ENCODE measurements at regions not wholly inside any gene's neighbourhood (a gene's known extent, or its start where the extent isn't known, plus 50 kb on each side); places are given as distances from the start of the nearest gene placed in this dataset.
"Not testable (repeated sequence)": the region's sequence is repeated elsewhere in the genome, so short reads cannot be mapped to it uniquely, and the experiment has no call there.

- DNase-seq, result no peak
These were observed 195.2 kb downstream of the S1PR1 start for GRCh38 chr1:101431956-101432510.

- DNase-seq, result no peak
These were observed 199.2 kb downstream of the S1PR1 start for GRCh38 chr1:101435831-101436511.

GRCh38 chr1:101437800-101438199, 201.0 kb downstream of the S1PR1 start:
- DNase-seq, result no peak

DNA sequence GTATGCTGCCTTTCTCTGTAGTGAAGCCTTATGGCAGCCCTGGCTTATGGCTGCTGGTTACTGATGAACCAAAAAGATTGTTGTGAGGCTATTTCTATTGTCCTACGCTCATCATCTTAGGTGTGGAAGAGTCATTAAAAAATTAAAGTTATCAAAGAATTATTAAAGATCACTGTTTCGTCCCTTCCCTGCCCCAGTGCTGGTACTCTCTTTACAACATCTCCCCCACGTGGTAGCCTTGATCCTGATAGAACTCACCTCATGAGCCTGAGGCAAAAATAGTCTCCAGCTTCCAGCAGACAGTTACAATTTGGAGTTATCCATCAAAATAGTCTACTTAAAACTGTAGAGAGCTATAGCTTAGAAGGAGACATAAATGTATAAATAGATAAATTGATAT, 201.5 kb downstream of the S1PR1 start:
- no peak for DNase-seq

DNA sequence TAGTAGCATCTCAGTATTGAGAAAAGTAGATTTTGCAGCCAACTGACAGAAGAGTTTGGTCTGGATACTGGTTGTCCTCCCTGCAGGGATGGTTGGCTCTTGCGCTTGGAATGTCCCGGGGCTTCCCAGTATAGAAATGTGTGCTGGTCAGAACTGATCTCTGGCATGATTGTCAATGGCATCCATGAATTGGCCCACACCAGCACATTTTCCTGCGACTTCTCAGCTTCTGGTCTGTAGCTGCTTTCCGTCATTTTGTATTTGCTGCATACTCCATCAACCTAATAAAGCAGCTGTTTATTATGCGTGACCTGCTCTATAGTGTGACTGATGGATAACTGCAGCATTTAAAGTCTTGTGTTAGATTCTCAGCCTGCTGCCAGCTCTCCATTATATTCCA, 203.7 kb downstream of the S1PR1 start:
- DNase-seq, result no peak

DNA sequence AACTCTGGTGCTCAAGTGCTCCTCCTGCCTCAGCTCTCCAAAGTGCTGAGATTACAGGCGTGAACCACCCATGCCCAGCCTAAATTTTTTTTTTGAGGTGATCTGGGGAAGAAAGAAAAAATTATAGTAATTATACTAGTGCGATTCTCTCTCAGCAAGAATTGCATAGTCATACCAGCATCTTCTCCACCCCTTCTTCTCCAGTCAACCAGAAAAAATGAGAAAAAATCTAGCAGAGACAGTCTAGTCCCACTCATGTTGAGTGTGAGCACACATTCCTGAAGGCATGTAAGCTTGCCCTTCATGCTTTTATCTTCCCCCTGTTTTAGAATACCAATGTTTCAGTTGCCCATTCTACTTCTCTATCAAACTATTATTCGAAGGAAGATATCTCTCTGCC, 207.6 kb downstream of the S1PR1 start:
- no peak for DNase-seq

DNA sequence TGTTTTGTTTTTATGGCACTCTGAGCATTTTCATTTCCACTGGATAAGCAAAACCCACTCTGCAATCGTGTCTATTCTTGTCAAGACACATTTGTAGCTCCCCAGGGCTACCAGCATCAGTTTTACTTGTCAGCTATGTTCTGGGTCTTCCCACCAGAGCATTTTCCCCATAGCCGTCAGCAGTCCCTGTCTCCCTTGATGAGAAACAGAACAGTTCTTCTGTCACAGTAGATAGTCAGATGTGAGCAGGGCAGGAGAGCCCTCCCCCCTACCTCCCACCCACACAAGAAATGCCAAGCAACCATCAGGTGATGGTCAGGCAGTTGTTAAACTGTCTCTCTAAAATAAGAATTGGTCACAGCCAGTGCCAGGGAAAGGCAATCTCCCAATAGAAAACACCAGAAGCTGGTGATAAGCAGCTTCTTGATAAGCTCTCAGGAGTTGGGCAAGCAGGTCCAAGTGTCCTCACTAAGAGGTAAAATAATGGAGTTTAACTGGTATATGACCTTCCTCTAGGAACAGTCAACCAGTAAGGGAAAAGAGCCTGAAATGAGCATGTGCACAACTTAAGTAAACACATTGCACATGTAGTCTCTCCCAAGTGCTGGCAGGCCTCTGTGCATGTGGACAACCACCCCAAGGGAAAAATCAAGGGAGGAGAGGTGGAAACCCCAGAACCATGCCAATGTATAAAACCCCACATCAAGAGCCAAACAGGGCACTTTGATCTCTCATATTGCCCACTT, 208.2 kb downstream of the S1PR1 start:
- DNase-seq, result no peak

DNA sequence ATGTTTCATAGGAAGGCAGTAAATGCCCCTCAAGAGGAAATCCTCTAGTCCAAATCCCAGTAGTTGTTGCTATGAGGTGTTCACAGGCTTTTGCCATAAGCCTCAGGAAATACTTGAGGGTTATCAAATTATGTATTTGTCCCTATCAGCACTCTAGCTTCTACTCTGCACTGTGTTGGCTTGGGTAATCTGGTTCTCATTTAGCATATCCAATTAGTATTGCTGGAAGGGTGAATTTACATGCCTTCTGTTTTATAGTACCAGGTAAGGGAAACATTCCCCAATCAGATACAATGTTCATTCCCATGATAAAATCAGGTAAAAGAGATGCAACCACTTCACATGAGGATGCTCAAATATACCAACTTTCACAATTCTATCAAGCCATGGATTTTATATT, 211.2 kb downstream of the S1PR1 start:
- DNase-seq, result no peak

- not testable (repeated sequence) for DNase-seq
These were observed 213.9 kb downstream of the S1PR1 start for GRCh38 chr1:101450691-101451090.

- DNase-seq, result peak in 1 of 2 experiments; percentile 22
These were observed 215.1 kb downstream of the S1PR1 start for GRCh38 chr1:101451888-101452287.

GRCh38 chr1:101452825-101453224, 216.0 kb downstream of the S1PR1 start:
- DNase-seq, result no peak

GRCh38 chr1:101453844-101454243, 217.0 kb downstream of the S1PR1 start:
- DNase-seq, result peak in 1 of 2 experiments; percentile 9

DNA sequence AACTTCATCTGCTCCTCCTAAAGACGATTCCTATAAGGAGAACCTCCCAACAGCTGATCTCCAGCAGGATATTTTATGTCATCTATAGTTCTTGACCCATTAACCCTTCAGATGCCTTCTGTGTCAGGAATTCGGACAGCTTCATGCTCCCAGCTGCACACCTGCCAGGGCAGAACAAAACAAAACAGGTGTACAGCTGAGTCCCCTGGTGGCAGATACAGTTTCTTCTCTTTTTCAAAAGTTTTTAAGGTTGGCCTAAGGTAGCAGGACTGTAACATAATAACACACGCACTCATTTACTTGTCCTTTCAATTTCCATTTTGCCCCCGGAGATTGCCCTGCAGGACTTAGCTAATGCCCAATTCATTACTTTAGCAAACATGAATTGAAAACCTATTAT, 218.3 kb downstream of the S1PR1 start:
- DNase-seq, result no peak

DNA sequence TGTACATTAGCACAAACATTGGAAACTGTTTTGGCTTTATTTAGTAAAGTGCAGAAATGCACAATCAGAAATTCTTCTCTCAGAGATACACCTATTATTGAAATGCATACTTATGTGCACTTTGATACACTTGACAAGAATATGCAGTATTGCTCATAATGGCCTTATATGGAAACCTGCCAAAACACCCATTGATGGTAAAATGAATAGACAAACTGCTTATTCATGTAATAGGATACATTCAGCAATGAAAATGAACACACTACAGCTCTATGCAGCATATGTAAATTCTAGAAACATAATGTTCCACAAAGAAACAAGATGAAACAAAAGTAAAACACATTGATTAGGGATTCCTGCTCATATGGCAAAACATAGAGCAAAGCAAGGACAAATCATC, 223.9 kb downstream of the S1PR1 start:
- no peak for DNase-seq

GRCh38 chr1:101463195-101463594, 226.4 kb downstream of the S1PR1 start:
- no peak for DNase-seq

- no peak for DNase-seq
These were observed 229.1 kb downstream of the S1PR1 start for GRCh38 chr1:101465941-101466340.

GRCh38 chr1:101474039-101474665, 237.3 kb downstream of the S1PR1 start:
- no peak for DNase-seq

DNA sequence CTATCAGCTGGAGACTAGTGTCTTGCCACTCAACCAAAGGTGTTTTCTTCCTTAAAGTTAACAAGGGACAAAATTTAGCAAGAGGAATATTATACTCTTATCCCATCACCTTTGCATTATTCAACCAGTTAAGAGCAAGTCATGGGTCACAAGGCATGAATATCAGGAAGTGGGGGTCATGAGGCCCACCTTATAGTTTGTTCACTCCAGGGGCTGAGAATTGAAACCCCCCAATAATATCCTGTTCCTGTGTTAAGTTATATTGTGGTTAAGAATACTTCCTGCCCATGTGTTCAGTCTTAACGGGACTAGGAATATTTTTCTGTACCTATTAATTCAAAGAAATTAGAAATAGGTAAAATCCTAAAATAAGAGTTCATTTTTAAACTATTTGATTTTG, 239.7 kb downstream of the S1PR1 start:
- no peak for DNase-seq

DNA sequence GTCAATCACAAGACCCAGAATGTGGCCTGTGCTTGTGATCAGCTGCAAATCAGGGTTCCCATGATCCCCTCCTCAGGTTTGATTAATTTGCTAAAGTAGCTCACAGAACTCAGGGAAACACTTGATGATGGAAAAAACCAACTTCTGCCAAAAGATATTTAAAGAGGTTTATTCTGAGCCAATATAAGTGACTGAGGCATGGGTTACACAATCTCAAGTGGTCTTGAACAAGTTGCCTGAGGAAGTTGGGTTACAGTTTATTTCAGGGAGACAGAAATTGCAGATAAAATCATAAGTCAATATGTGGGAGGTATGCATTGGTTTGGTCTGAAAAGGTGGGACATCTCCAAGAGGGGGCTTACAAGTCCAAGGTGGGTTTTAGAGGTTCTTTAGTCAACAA, 243.1 kb downstream of the S1PR1 start:
- DNase-seq, result no peak

DNA sequence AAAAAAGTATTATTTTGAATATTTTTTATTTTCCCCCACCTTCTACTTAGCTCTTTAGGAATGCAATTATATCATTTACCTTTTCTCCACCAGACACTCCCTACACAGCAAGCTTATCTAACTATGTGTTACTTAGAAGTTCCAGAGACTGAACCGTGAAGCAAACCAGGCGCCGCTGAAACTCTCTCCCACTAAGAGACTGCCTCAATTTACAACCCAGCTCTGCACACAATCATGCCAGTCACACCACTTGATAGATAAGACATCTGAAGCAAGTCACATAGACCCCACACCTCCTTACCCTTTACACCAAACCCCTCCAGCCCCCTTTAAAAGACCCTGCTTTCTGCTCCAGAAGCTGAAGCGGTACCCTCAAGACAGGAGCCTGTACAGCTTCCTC, 245.5 kb downstream of the S1PR1 start:
- no peak for DNase-seq

DNA sequence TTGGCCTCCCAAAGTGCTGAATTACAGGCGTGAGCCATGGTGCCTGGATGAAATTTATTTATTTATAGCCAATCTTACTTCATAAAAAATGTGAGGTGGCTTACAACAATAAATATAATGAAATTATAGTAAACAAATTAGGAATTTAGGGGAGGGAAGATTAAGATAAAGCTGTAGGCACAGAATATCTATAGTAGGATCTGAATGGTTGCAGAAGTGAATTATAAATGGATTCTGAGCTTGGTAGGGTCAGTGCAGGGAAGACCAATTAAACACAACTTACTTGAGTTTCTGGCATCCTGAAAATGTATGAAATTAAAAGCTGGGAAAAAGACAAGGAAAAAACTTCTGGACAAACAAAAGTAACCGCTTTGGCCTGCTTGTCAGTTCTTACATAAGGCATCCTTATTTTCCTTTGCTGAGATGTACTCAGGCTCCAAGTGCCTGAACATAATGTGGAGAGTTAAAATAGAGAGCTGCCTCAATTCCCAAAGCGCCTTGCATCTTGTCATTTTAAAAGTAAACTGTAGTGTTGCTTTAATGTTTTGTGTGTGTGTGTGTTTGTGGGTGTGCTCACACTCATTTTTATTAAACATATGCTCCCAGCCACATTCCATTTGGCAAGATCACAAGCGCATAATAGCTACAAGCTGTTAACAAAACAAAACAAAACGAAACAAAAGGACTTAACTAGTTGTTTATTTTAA, 247.3 kb downstream of the S1PR1 start:
- DNase-seq, result no peak

- DNase-seq, result no peak
These were observed 248.0 kb downstream of the S1PR1 start for GRCh38 chr1:101484689-101485338.

- no peak for DNase-seq
These were observed 248.9 kb downstream of the S1PR1 start for GRCh38 chr1:101485712-101486111.

Data from activated CD4-positive, alpha-beta T cell treated with anti-CD3 and anti-CD28 coated beads, Interleukin-2, amount 50 U/mL, for 48 hours (primary cell).